ENCODE measurements at regions not wholly inside any gene's neighbourhood (a gene's known extent, or its start where the extent isn't known, plus 50 kb on each side); places are given as distances from the start of the nearest gene placed in this dataset.

GRCh38 chr17:77280304-77281121 lies 139.7 kb downstream of the SEC14L1 start:
- no peak for TF ChIP-seq CTCF (conservative IDR thresholded peaks at IDR 0.05; ENCODE audit: low read depth, low read length)
- H3K4me3 ChIP-seq (ENCODE audit: low read depth, low read length) = peak overlapping the region; percentile 48
- DNase-seq (ENCODE audit: low read depth) = no peak

- no peak for TF ChIP-seq CTCF (conservative IDR thresholded peaks at IDR 0.05; ENCODE audit: low read depth, low read length)
- H3K4me3 ChIP-seq (ENCODE audit: low read depth, low read length) = peak overlapping the region; percentile 60
- DNase-seq (ENCODE audit: low read depth) = no peak
These were observed 140.5 kb downstream of the SEC14L1 start for GRCh38 chr17:77281122-77281903.

- DNase-seq (ENCODE audit: low read depth) = no peak
- H3K4me3 ChIP-seq (ENCODE audit: low read depth, low read length) = peak overlapping the region; percentile 60
- no peak for TF ChIP-seq CTCF (conservative IDR thresholded peaks at IDR 0.05; ENCODE audit: low read depth, low read length)
These were observed 141.2 kb downstream of the SEC14L1 start for GRCh38 chr17:77281904-77282367.

GRCh38 chr17:77282524-77283515 lies 142.1 kb downstream of the SEC14L1 start:
- no peak overlapping the region for H3K4me3 ChIP-seq (ENCODE audit: low read depth, low read length)
- TF ChIP-seq CTCF (conservative IDR thresholded peaks at IDR 0.05; ENCODE audit: low read depth, low read length) = no peak
- no peak for DNase-seq (ENCODE audit: low read depth)

GRCh38 chr17:77284023-77284617 lies 143.4 kb downstream of the SEC14L1 start:
- TF ChIP-seq CTCF (conservative IDR thresholded peaks at IDR 0.05; ENCODE audit: low read depth, low read length) = no peak
- no peak overlapping the region for H3K4me3 ChIP-seq (ENCODE audit: low read depth, low read length)
- no peak for DNase-seq (ENCODE audit: low read depth)
